AG09309 (cell line): ENCODE measurements at regions not wholly inside any gene's neighbourhood (a gene's known extent, or its start where the extent isn't known, plus 50 kb on each side); places are given as distances from the start of the nearest gene placed in this dataset.

Experiments
- DNase-seq: peaks from one replicate; pipeline ENCODE4 v3.0.0-alpha.2; 2010; ENCODE audit warnings: low read depth
- H3K4me3 ChIP-seq: 2 replicates; pipeline ENCODE4 v1.5.1; 2011; ENCODE audit warnings: mild to moderate bottlenecking, low read depth, low read length, moderate library complexity; ENCODE audit not compliant: control insufficient read depth
- TF ChIP-seq, protein P1 (sequence below): IDR thresholded peaks from 2 replicates; pipeline ENCODE4 v1.5.1; 2011; ENCODE audit warnings: mild to moderate bottlenecking, low read depth, low read length, inconsistent platforms; ENCODE audit not compliant: insufficient read depth, control insufficient read depth; ENCODE audit errors: missing control alignments

DNA sequence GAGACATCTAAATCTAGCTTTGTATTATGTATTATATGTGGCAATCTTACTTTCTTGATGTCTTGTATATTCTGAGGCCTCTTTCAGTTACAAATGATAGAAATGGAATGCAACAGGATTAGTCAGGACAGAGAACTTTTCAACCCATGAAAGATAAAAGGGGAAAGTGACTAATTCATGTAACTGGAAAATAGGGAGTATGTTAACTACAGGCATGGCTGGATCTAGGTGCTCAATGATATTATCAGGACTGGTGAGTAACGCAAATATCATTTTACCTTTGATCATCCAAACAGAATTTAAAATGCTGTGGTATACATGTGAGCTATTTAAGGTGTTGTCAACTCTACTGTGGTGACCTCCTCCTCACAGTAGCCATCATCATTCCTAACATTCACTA lies 215.7 kb upstream of the GLRA1 start:
- no peak overlapping the region for H3K4me3 ChIP-seq
- no peak for DNase-seq
- TF ChIP-seq, protein P1, sequence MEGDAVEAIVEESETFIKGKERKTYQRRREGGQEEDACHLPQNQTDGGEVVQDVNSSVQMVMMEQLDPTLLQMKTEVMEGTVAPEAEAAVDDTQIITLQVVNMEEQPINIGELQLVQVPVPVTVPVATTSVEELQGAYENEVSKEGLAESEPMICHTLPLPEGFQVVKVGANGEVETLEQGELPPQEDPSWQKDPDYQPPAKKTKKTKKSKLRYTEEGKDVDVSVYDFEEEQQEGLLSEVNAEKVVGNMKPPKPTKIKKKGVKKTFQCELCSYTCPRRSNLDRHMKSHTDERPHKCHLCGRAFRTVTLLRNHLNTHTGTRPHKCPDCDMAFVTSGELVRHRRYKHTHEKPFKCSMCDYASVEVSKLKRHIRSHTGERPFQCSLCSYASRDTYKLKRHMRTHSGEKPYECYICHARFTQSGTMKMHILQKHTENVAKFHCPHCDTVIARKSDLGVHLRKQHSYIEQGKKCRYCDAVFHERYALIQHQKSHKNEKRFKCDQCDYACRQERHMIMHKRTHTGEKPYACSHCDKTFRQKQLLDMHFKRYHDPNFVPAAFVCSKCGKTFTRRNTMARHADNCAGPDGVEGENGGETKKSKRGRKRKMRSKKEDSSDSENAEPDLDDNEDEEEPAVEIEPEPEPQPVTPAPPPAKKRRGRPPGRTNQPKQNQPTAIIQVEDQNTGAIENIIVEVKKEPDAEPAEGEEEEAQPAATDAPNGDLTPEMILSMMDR = no peak

DNA sequence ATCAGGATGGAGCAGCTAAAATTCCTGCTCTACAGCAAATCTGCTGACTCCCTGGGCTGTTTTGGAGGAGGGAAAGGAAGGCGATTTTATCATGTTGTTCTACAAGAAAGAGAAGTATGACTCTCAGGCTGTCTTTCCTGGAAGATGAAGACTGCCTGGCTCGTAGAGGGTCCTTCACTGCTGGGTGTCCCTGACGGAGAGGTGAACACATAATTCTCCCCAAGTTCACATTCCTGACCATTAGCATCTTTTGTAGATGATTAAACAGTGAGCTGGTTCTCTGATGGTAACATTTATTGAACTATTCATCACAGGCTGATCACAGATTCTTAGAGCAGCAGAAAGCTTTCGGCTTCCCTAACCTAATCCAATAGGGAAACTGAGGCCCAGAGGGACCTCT lies 212.4 kb upstream of the GLRA1 start:
- TF ChIP-seq, protein P1 = no peak
- no peak for DNase-seq
- no peak overlapping the region for H3K4me3 ChIP-seq

DNA sequence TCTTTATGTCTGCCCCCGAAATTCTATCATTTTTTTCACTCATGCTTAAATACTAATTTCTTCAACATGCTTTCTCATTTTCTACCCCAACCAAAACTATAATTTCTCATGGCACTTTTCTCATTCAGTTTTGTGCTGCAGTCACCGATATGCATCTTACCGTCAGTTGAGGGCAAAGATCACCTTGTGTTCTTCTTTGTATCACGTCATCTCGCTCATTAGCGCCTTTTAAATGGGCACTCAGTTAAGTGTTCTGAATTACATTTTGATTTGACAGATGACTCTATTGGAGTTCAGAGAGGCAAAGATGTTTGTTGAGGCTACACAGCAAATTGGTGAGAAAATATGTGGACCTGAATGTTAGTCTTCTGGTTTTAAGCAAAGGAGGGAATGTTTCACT lies 211.7 kb upstream of the GLRA1 start:
- no peak overlapping the region for H3K4me3 ChIP-seq
- TF ChIP-seq, protein P1 = no peak
- no peak for DNase-seq

DNA sequence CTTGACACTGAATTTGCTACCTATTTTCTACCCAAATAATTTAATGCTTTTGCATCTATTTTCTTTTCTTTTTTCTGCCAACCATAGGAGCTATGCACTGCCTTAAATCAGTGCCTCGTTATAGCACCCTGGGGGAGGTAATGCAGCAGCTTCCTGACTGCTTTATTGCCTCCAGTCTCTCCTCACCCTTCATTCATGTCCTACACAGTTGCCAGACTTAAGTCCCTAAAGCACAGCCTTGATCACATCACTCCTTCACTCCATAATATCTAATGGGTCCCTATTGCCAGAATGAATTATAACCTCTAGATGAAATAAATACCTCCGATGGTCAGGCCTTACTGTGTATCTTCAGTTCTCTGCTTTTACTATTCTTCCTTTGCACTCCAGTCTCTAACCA lies 211.2 kb upstream of the GLRA1 start:
- no peak overlapping the region for H3K4me3 ChIP-seq
- TF ChIP-seq, protein P1 = no peak
- DNase-seq = no peak

DNA sequence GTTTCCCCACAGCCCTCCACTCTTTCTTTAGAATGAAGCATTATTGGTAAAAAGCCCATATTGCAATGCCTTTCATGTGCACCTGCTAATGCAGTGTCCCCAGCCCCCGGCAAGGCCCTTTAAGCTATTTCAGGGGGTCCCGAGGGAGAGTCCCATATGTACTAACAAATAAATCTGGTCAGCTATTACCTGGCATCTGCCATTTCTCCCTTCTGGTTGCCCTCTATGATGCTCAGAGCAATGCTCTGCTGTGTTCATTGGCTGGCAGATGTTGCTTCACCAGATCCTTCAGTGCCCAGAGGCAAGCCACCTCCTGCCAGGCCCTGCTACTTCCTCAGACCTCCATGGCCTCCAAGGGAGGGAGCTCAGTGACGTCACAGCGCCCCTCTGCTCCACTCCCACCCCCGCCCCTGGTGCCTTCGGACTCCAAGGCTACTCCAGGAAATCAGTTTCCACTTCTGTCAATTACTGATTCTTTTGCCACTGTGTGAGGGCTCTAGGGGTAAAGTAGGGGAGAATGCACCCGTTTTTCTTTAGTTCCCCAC lies 201.1 kb upstream of the GLRA1 start:
- TF ChIP-seq, protein P1 = no peak
- no peak for DNase-seq
- H3K4me3 ChIP-seq = no peak overlapping the region

DNA sequence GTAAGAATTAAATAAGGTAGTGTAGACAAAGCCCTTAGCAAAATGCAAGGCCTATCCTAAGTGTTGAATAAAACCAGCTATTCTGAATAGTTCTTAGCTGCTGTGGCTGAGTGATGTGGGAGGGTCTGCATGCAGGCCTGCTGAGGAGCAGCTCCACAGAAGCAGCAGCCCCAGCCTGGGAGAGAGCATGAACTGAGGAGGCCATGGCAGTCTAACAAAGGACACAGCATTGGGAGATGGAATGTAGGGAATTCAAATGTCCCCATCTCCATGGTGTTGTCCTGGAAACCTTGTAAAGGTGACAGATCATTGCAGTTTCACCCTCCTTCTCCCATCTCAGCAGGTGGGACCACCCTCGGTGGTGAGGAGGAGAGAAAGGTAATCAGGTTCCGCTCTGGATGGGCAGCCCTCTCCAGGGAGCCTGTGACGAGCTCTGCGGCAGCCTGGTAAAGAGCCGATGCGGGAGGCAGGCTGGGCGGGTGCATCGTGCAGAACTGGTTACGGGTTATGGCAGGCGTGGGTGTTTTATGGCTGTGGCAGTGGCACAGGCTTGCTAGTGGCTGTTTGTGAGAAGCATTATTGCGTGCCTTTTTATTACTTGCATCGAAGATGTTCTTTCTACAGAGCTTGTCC lies 199.9 kb upstream of the GLRA1 start:
- no peak overlapping the region for H3K4me3 ChIP-seq
- TF ChIP-seq, protein P1 = no peak
- DNase-seq = no peak
